Spleen (tissue), 11 donors: ENCODE measurements at regions not wholly inside any gene's neighbourhood (a gene's known extent, or its start where the extent isn't known, plus 50 kb on each side); places are given as distances from the start of the nearest gene placed in this dataset.

ENCODE experiments used
- DNase-seq: peaks from one replicate; pipeline ENCODE4 v3.0.0-alpha.2; 2020
- H3K27ac ChIP-seq, 8 donors: fragments of 200-600 bp; sonication (generic) in 7 of 8; 1 replicate in 4 of 8; 2 replicates in 4 of 8; pipeline versions ENCODE4 v1.5.0 to v1.8.0; 2016 to 2021; ENCODE audit warnings: inconsistent platforms in 4 of 8, mild to moderate bottlenecking in 4 of 8, moderate library complexity in 1 of 8
- H3K27me3 ChIP-seq, 7 donors: fragments of 200-600 bp; sonication (generic) in 6 of 7; replicated peaks in 1 of 7; 1 replicate in 4 of 7; 2 replicates in 3 of 7; pipeline versions ENCODE4 v1.5.0 to v1.8.0; 2016 to 2021; ENCODE audit warnings: inconsistent platforms in 3 of 7, mild to moderate bottlenecking in 1 of 7
- H3K36me3 ChIP-seq, 6 donors: fragments of 200-600 bp; sonication (generic) in 5 of 6; 1 replicate in 4 of 6; 2 replicates in 2 of 6; pipeline versions ENCODE4 v1.5.0 to v1.8.0; 2016 to 2021; ENCODE audit warnings: inconsistent platforms in 2 of 6
- H3K4me1 ChIP-seq, 6 donors: fragments of 200-600 bp; sonication (generic) in 5 of 6; 1 replicate in 3 of 6; 2 replicates in 3 of 6; pipeline versions ENCODE4 v1.5.0 to v1.8.0; 2016 to 2021; ENCODE audit warnings: inconsistent platforms in 3 of 6
- H3K4me3 ChIP-seq, 8 donors: fragments of 200-600 bp; sonication (generic) in 7 of 8; 1 replicate in 4 of 8; 2 replicates in 4 of 8; pipeline versions ENCODE4 v1.5.0 to v1.8.0; 2016 to 2021; ENCODE audit warnings: inconsistent platforms in 4 of 8, mild to moderate bottlenecking in 4 of 8, moderate library complexity in 2 of 8
- H3K9me3 ChIP-seq, 8 donors: fragments of 200-600 bp; sonication (generic) in 7 of 8; 1 replicate in 4 of 8; 2 replicates in 4 of 8; pipeline versions ENCODE4 v1.5.0 to v1.8.0; 2016 to 2021; ENCODE audit warnings: inconsistent platforms in 4 of 8
- POLR2A ChIP-seq, 3 donors: fragments of 450-650 bp; IDR thresholded peaks; one replicate each; pipeline ENCODE4 v1.5.1; 2017; ENCODE audit warnings: antibody characterized with exemption in 3 of 3, mild to moderate bottlenecking in 1 of 3
- POLR2AphosphoS5 ChIP-seq, 3 donors: sonication (generic); formaldehyde crosslinking; IDR thresholded peaks; one replicate each; pipeline ENCODE4 v1.5.1; 2017; ENCODE audit warnings: antibody characterized with exemption in 3 of 3
- WGBS, 5 donors: extraction: QIAGEN DNeasy Blood & Tissue Kit in 3 of 5; methylation state at CpG; one replicate each; pipeline versions ENCODE4 v1.1.5 to v1.1.7; 2013 to 2018; 5-methylcytosine and 5-hydroxymethylcytosine counted together
- intact Hi-C: fragments of 100-400 bp; cut with DNase I; formaldehyde crosslinking; loops from one replicate; pipeline ENCODE4 v1.15.0; 2023; ENCODE audit warnings: low total_unique reads
- TF ChIP-seq, protein P1 (sequence below), 11 experiments: fragments of 200-600 bp in 7 of 11; fragments of 450-650 bp in 4 of 11; sonication (generic) in 4 of 11; IDR thresholded peaks in 8 of 11; conservative IDR thresholded peaks in 3 of 11; 1 replicate in 7 of 11; 2 replicates in 4 of 11; pipeline versions ENCODE4 v1.4.0 to v1.8.0; 2016 to 2021; ENCODE audit warnings: antibody characterized with exemption in 11 of 11, inconsistent platforms in 4 of 11, mild to moderate bottlenecking in 1 of 11
- donor health status: healthy with polysubstance abuse.
- donor health status: DM: no; HTN: no; CAD: no; lungs with moderate emphysema.
- donor health status: DM: no; HTN: no; CAD: no.
- donor health status: Bipolar disorder and iron deficiency.
- donor health status: healthy.
- donor health status: DM: no; HTN: no; CAD: no.
- donor health status: DM: yes; HTN: yes; CAD: no.

DNA sequence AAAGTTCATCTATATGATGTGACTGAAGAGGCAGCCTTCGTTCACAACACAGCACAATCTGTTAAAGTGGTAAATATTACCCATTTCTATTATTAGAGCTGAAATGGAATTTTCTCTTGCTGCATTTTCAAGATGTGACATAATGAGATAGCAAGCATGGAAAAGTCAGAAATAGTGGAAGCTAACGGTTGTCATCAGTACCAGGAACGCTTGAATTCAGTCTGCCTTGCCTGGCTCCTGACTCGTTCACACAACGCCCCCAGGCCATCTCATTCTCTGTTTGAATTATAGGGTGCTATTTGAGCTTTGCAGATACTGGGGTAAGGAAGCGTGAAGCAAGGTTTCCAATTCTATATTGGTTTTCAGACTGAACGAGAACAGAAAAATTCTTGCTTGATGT is 116.5 kb upstream of the MAP3K7 start:
- Histone ChIP-seq H3K9me3 (no peaks in the 10 kb centered on the region), H3K36me3 (no peaks in the 10 kb centered on the region), H3K4me3 (no peak overlapping the region), H3K4me1 (peaks cover 0 to 8% (median 0%) of the 10 kb centered on the region in 6 donors), H3K27me3 (no peaks in the 10 kb centered on the region), H3K27ac (no peak overlapping the region)
- WGBS, 5 donors = 82 to 92% (median 85%) methylated on average over 7 of the region's 7 CpGs
- no peak for DNase-seq
- intact Hi-C loops = no loop called here
- TF ChIP-seq POLR2A (IDR thresholded peaks at IDR 0.05) (no peak), POLR2AphosphoS5 (IDR thresholded peaks at IDR 0.05) (no peak)
- TF ChIP-seq, protein P1, sequence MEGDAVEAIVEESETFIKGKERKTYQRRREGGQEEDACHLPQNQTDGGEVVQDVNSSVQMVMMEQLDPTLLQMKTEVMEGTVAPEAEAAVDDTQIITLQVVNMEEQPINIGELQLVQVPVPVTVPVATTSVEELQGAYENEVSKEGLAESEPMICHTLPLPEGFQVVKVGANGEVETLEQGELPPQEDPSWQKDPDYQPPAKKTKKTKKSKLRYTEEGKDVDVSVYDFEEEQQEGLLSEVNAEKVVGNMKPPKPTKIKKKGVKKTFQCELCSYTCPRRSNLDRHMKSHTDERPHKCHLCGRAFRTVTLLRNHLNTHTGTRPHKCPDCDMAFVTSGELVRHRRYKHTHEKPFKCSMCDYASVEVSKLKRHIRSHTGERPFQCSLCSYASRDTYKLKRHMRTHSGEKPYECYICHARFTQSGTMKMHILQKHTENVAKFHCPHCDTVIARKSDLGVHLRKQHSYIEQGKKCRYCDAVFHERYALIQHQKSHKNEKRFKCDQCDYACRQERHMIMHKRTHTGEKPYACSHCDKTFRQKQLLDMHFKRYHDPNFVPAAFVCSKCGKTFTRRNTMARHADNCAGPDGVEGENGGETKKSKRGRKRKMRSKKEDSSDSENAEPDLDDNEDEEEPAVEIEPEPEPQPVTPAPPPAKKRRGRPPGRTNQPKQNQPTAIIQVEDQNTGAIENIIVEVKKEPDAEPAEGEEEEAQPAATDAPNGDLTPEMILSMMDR (IDR thresholded peaks at IDR 0.05 in 8 of 11, conservative IDR thresholded peaks at IDR 0.05 in 3 of 11) = no peak

DNA sequence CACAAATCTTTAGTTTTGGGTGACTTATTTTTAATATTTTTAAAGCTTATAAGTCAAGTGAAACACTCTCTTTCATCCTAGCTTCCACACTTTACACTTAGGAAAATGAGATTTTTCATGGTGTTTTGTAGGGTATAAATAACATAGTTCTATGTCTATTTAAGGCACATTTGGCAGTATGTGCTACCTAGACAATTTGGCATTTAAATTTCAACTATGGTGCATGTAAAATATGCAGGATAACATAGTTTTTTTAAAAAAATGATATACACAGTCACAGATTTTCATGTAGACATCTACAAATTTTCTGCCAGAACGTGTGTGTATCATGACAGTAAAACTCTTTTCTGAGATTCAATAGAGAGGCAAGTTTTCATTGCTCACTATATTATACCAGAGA is 115.1 kb upstream of the MAP3K7 start:
- H3K27ac ChIP-seq = no peak overlapping the region

DNA sequence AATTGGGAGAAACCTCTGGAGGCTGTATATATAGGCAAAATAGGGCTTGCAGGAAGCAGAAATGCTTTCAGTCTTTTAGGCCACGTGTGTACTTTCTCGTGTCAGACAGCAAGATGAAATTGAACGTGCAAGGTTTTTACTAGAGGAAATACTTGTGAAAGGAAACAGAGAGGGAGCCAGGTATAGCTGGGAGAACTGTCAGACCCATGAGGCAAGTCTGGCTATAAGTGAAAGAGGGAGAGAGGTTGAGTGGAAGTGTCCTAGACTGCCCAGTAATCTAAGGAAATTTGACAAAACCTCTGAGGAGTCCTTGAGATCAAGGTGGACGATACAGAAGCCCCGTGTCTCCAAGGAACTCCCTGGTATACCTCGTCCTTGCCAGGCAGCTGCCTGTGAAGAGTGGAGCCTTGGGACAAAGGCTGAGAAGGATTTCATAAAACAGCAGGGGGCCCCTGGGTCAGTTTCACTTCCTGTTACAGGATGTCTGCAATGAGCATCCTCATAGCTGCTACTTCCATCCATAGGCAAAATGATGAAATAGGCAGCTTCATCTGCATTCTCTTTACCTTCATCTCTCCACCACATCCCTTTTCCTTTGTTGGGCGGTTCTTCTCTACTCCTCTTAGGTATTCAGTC is 114.4 kb upstream of the MAP3K7 start:
- 18 to 30% (median 28%) methylated on average over 7 of the region's 7 CpGs for WGBS, 5 donors

More for the DNA sequence above, 115.1 kb upstream of the MAP3K7 start:
- intact Hi-C loops = no loop called here
- 76 to 95% (median 86%) methylated on average over 1 of the region's 1 CpG for WGBS, 5 donors
- TF ChIP-seq POLR2AphosphoS5 (IDR thresholded peaks at IDR 0.05) (no peak), POLR2A (IDR thresholded peaks at IDR 0.05) (no peak)
- TF ChIP-seq, protein P1 (IDR thresholded peaks at IDR 0.05 in 8 of 11, conservative IDR thresholded peaks at IDR 0.05 in 3 of 11) = no peak
- H3K27me3 ChIP-seq = no peaks in the 10 kb centered on the region
- H3K4me1 ChIP-seq = peaks cover 0 to 8% (median 0%) of the 10 kb centered on the region in 6 donors
- no peaks in the 10 kb centered on the region for H3K36me3 ChIP-seq
- H3K4me3 ChIP-seq = no peak overlapping the region
- no peak for DNase-seq
- H3K9me3 ChIP-seq = no peaks in the 10 kb centered on the region

DNA sequence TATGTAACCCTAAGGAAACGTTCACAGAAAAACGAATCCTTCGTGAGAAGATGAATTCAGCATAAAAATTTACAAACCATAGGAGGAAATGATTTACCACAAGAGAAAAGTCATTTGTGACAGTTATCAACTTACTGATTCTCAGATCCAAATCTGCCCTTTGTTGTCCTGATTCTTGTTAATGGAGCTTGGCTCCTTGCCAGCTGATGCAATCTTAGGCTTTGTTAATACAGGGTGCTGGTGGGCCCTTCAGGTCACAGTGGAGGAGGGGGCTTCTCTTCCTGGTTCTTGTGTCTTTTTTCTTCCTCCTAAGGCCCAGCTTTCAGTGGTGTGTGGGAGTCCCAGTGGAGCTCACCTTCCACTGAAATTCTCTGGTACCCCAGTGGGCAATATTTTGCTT is 108.4 kb upstream of the MAP3K7 start:
- Histone ChIP-seq H3K4me3 (no peak overlapping the region), H3K27me3 (no peaks in the 10 kb centered on the region), H3K9me3 (peaks cover 0 to 18% (median 4%) of the 10 kb centered on the region in 8 donors), H3K36me3 (no peaks in the 10 kb centered on the region), H3K27ac (no peak overlapping the region), H3K4me1 (no peaks in the 10 kb centered on the region)
- no peak for DNase-seq
- TF ChIP-seq, protein P1 (IDR thresholded peaks at IDR 0.05 in 8 of 11, conservative IDR thresholded peaks at IDR 0.05 in 3 of 11) = no peak
- no peak for TF ChIP-seq POLR2AphosphoS5 (IDR thresholded peaks at IDR 0.05)
- no peak for TF ChIP-seq POLR2A (IDR thresholded peaks at IDR 0.05)
- WGBS, 5 donors = 78 to 85% (median 81%) methylated on average over 3 of the region's 3 CpGs
- intact Hi-C loops = no loop called here

More for the DNA sequence above, 114.4 kb upstream of the MAP3K7 start:
- no peak overlapping the region for H3K27ac ChIP-seq
- H3K36me3 ChIP-seq = no peaks in the 10 kb centered on the region
- H3K9me3 ChIP-seq = peaks cover 0 to 5% (median 0%) of the 10 kb centered on the region in 8 donors
- H3K27me3 ChIP-seq = no peaks in the 10 kb centered on the region
- no peak for DNase-seq
- TF ChIP-seq POLR2AphosphoS5 (IDR thresholded peaks at IDR 0.05) (no peak), POLR2A (IDR thresholded peaks at IDR 0.05) (no peak)
- TF ChIP-seq, protein P1 (IDR thresholded peaks at IDR 0.05 in 8 of 11, conservative IDR thresholded peaks at IDR 0.05 in 3 of 11) = no peak
- peaks cover 0 to 8% (median 0%) of the 10 kb centered on the region in 6 donors for H3K4me1 ChIP-seq
- intact Hi-C loops = no loop called here
- no peak overlapping the region for H3K4me3 ChIP-seq
